ENCODE measurements at regions not wholly inside any gene's neighbourhood (a gene's known extent, or its start where the extent isn't known, plus 50 kb on each side); places are given as distances from the start of the nearest gene placed in this dataset.

- TF ChIP-seq REST (IDR thresholded peaks at IDR 0.05; ENCODE audit: insufficient read depth in 1 of 2, low read depth in 2 of 2, low read length in 2 of 2) (no peak), POLR2AphosphoS5 (IDR thresholded peaks at IDR 0.05; ENCODE audit: low read depth, low read length) (no peak), FOXP2 (optimal IDR thresholded peaks at IDR 0.05; ENCODE audit: borderline replicate concordance, extremely low read depth, extremely low read length, insufficient read depth) (no peak)
Measured at GRCh38 chr10:56599201-56599600, 238.1 kb upstream of the ZWINT start.

All from PFSK-1 (cell line).